ENCODE measurements at regions not wholly inside any gene's neighbourhood (a gene's known extent, or its start where the extent isn't known, plus 50 kb on each side); places are given as distances from the start of the nearest gene placed in this dataset.

GRCh38 chr17:33725675-33726271 is 432.7 kb upstream of the ASIC2 start:
- no peak for TF ChIP-seq EP300 (IDR thresholded peaks at IDR 0.05)
- TF ChIP-seq CTCF (IDR thresholded peaks at IDR 0.05) = peak in 1 of 4 experiments; percentile 19
- no peak for TF ChIP-seq POLR2A (IDR thresholded peaks at IDR 0.05)
- TF ChIP-seq POLR2AphosphoS5 (IDR thresholded peaks at IDR 0.05) = no peak
